Heart left ventricle (tissue), 16 donors: ENCODE measurements at regions not wholly inside any gene's neighbourhood (a gene's known extent, or its start where the extent isn't known, plus 50 kb on each side); places are given as distances from the start of the nearest gene placed in this dataset.

Source experiments
- ATAC-seq, 4 donors: fragments of 200-7000 bp; cut with Tn5 transposase; one replicate each; pipeline ENCODE4 v1.9.1; 2020 to 2022; ENCODE audit warnings: moderate library complexity in 4 of 4, mild to moderate bottlenecking in 3 of 4, moderate number of reproducible peaks in 1 of 4
- DNase-seq, 5 donors: peaks; one replicate each; pipeline ENCODE4 v3.0.0-alpha.2; 2020
- H3K27ac ChIP-seq, 12 donors: fragments of 200-600 bp; sonication (generic) in 4 of 12; one replicate each; pipeline versions ENCODE4 v1.5.0 to v1.8.0; 2016 to 2022; ENCODE audit warnings: mild to moderate bottlenecking in 2 of 12
- H3K27me3 ChIP-seq, 9 donors: fragments of 200-600 bp; sonication (generic) in 2 of 9; one replicate each; pipeline versions ENCODE4 v1.5.1 to v1.8.0; 2016 to 2022; ENCODE audit warnings: mild to moderate bottlenecking in 3 of 9
- H3K36me3 ChIP-seq, 9 donors: fragments of 200-600 bp; sonication (generic) in 2 of 9; one replicate each; pipeline versions ENCODE4 v1.5.0 to v1.8.0; 2018 to 2022; ENCODE audit warnings: mild to moderate bottlenecking in 2 of 9
- H3K4me1 ChIP-seq, 12 donors: fragments of 200-600 bp; sonication (generic) in 4 of 12; one replicate each; pipeline versions ENCODE4 v1.5.0 to v1.8.0; 2016 to 2022; ENCODE audit warnings: mild to moderate bottlenecking in 3 of 12
- H3K4me3 ChIP-seq, 12 donors: fragments of 200-600 bp; sonication (generic) in 4 of 12; one replicate each; pipeline versions ENCODE4 v1.5.0 to v1.8.0; 2017 to 2022; ENCODE audit warnings: mild to moderate bottlenecking in 9 of 12, moderate library complexity in 4 of 12
- H3K9me3 ChIP-seq, 12 donors: fragments of 200-600 bp; sonication (generic) in 4 of 12; one replicate each; pipeline versions ENCODE4 v1.5.0 to v1.8.0; 2016 to 2022; ENCODE audit warnings: mild to moderate bottlenecking in 1 of 12
- CTCF ChIP-seq, 12 donors: fragments of 200-600 bp; sonication (generic) in 4 of 12; IDR thresholded peaks; one replicate each; pipeline versions ENCODE4 v1.5.0 to v1.8.0; 2018 to 2022; ENCODE audit warnings: antibody characterized with exemption in 12 of 12, mild to moderate bottlenecking in 5 of 12
- POLR2A ChIP-seq, 2 donors: fragments of 450-650 bp; IDR thresholded peaks; one replicate each; pipeline ENCODE4 v1.6.1; 2017; ENCODE audit warnings: antibody characterized with exemption in 2 of 2, mild to moderate bottlenecking in 2 of 2, moderate library complexity in 2 of 2
- WGBS, 4 donors: extraction: QIAGEN DNeasy Blood & Tissue Kit in 2 of 4; methylation state at CpG; one replicate each; pipeline versions ENCODE4 v1.1.5 to v1.1.7; 2013 to 2018; 5-methylcytosine and 5-hydroxymethylcytosine counted together
- intact Hi-C, 10 donors: fragments of 100-400 bp; cut with DNase I; formaldehyde crosslinking; loops; one replicate each; pipeline versions ENCODE4 v1.11.1 to v1.14.2; 2022
- donor health status: ischemic (EF 13 %, LVEDD 7.1; RV severe dilation, severe dysfunction).
- donor health status: healthy with polysubstance abuse.
- donor health status: DM: no; HTN: yes; CAD: no.
- donor health status: DM: no; HTN: no; CAD: no.
- donor health status: ischemic (EF 25% LVEDD 6.9; RV normal size, moderate dysfunction).
- donor health status: ischemic (EF 25% LVEDD 5.7; RV mildly dilated, moderate dysfunction).
- donor health status: healthy.
- donor health status: DM: yes; HTN: yes; CAD: no.
- donor health status: ischemic (EF 35%, LVEDD 5.7; RV mildly dilated, moderate dysfunction).
- donor health status: nonischemic (EF 11% LVEDD 7.7; RV severe dilation, severe dysfunction).
- donor health status: DM: yes; HTN: yes; CAD: no.
- donor health status: PGD.
- donor health status: ischemic (EF 29% LVEDD 5.4; RV normal size, mild dysfunction).
- donor health status: nonischemic (EF 23%, LVEDD 6.1; RV moderate dilation, normal function).

GRCh38 chr9:135399000-135399649 lies 80.5 kb upstream of the PPP1R26 start:
- Histone ChIP-seq H3K27ac (no peak overlapping the region), H3K36me3 (no peaks in the 10 kb centered on the region), H3K27me3 (peaks cover 0 to 23% (median 0%) of the 10 kb centered on the region in 9 donors), H3K4me3 (no peak overlapping the region), H3K9me3 (peaks cover 0 to 15% (median 2%) of the 10 kb centered on the region in 12 donors), H3K4me1 (no peaks in the 10 kb centered on the region)
- DNase-seq (no peak), ATAC-seq (no peak)
- 66 to 77% (median 72%) methylated on average over 14 to 18 of the region's 18 CpGs for WGBS, 4 donors
- TF ChIP-seq CTCF (IDR thresholded peaks at IDR 0.05) (no peak), POLR2A (IDR thresholded peaks at IDR 0.05) (no peak)
- intact Hi-C loops = no loop called here

GRCh38 chr9:135400496-135400895 lies 79.1 kb upstream of the PPP1R26 start:
- H3K27me3 ChIP-seq = peaks cover 0 to 26% (median 0%) of the 10 kb centered on the region in 9 donors
- peaks cover 0 to 14% (median 2%) of the 10 kb centered on the region in 12 donors for H3K9me3 ChIP-seq
- intact Hi-C loops = no loop called here
- 65 to 79% (median 71%) methylated on average over 9 of the region's 9 CpGs for WGBS, 4 donors
- no peak overlapping the region for H3K4me3 ChIP-seq
- no peaks in the 10 kb centered on the region for H3K4me1 ChIP-seq
- H3K36me3 ChIP-seq = no peaks in the 10 kb centered on the region
- no peak for TF ChIP-seq CTCF (IDR thresholded peaks at IDR 0.05)
- no peak for TF ChIP-seq POLR2A (IDR thresholded peaks at IDR 0.05)
- H3K27ac ChIP-seq = no peak overlapping the region
- ATAC-seq (no peak), DNase-seq (no peak)

- Histone ChIP-seq H3K9me3 (peaks cover 0 to 9% (median 0%) of the 10 kb centered on the region in 12 donors), H3K4me3 (no peak overlapping the region), H3K27me3 (peaks cover 0 to 26% (median 0%) of the 10 kb centered on the region in 9 donors), H3K27ac (no peak overlapping the region), H3K36me3 (no peaks in the 10 kb centered on the region), H3K4me1 (no peaks in the 10 kb centered on the region)
- intact Hi-C loops = no loop called here
- DNase-seq (no peak), ATAC-seq (no peak)
- 79 to 88% (median 84%) methylated on average over 10 to 14 of the region's 14 CpGs for WGBS, 4 donors
- TF ChIP-seq POLR2A (IDR thresholded peaks at IDR 0.05) (no peak), CTCF (IDR thresholded peaks at IDR 0.05) (no peak)
Measured at GRCh38 chr9:135401218-135401617, 78.4 kb upstream of the PPP1R26 start.

GRCh38 chr9:135402048-135402738 lies 77.4 kb upstream of the PPP1R26 start:
- DNase-seq (no peak), ATAC-seq (no peak)
- Histone ChIP-seq H3K36me3 (no peaks in the 10 kb centered on the region), H3K27ac (no peak overlapping the region), H3K4me1 (no peaks in the 10 kb centered on the region), H3K4me3 (no peak overlapping the region), H3K27me3 (peaks cover 0 to 27% (median 0%) of the 10 kb centered on the region in 9 donors), H3K9me3 (peaks cover 0 to 2% (median 0%) of the 10 kb centered on the region in 12 donors)
- intact Hi-C loops = no loop called here
- no peak for TF ChIP-seq POLR2A (IDR thresholded peaks at IDR 0.05)
- TF ChIP-seq CTCF (IDR thresholded peaks at IDR 0.05) = no peak
- WGBS, 4 donors = 78 to 81% (median 80%) methylated on average over 9 to 18 of the region's 18 CpGs
